ENCODE measurements at regions not wholly inside any gene's neighbourhood (a gene's known extent, or its start where the extent isn't known, plus 50 kb on each side); places are given as distances from the start of the nearest gene placed in this dataset.

- Histone ChIP-seq H3K27ac (no peak overlapping the region), H3K79me2 (ENCODE audit: insufficient read depth, low read depth) (no peaks in the 10 kb centered on the region), H3K9ac (no peak overlapping the region), H3K4me2 (no peak overlapping the region), H3K4me1 (ENCODE audit: low read depth, poor library complexity, severe bottlenecking) (peaks cover 27% of the 10 kb centered on the region), H4K20me1 (ENCODE audit: insufficient read depth) (no peaks in the 10 kb centered on the region), H3K27me3 (ENCODE audit: insufficient read depth, low read depth) (no peaks in the 10 kb centered on the region), H3K4me3 (IDR thresholded peaks at IDR 0.05; ENCODE audit: insufficient read depth, low read depth, low read length) (no peak overlapping the region), H2AFZ (ENCODE audit: low read depth) (no peak overlapping the region), H3K36me3 (ENCODE audit: insufficient read depth) (no peaks in the 10 kb centered on the region)
- TF ChIP-seq, protein P1, sequence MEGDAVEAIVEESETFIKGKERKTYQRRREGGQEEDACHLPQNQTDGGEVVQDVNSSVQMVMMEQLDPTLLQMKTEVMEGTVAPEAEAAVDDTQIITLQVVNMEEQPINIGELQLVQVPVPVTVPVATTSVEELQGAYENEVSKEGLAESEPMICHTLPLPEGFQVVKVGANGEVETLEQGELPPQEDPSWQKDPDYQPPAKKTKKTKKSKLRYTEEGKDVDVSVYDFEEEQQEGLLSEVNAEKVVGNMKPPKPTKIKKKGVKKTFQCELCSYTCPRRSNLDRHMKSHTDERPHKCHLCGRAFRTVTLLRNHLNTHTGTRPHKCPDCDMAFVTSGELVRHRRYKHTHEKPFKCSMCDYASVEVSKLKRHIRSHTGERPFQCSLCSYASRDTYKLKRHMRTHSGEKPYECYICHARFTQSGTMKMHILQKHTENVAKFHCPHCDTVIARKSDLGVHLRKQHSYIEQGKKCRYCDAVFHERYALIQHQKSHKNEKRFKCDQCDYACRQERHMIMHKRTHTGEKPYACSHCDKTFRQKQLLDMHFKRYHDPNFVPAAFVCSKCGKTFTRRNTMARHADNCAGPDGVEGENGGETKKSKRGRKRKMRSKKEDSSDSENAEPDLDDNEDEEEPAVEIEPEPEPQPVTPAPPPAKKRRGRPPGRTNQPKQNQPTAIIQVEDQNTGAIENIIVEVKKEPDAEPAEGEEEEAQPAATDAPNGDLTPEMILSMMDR (conservative IDR thresholded peaks at IDR 0.05; ENCODE audit: low read depth, low read length): no peak
Observed at GRCh38 chr1:173427146-173428054, 49.7 kb upstream of the PRDX6 start.
